Neural progenitor cell (in vitro differentiated cells): ENCODE measurements at regions not wholly inside any gene's neighbourhood (a gene's known extent, or its start where the extent isn't known, plus 50 kb on each side); places are given as distances from the start of the nearest gene placed in this dataset.

ENCODE experiments used
- DNase-seq: peaks from one replicate; pipeline ENCODE4 v3.0.0-alpha.2; 2016; ENCODE audit warnings: low spot score
- H2AFZ ChIP-seq: fragments of 200-600 bp; sonication (generic); replicated peaks from 2 replicates; pipeline ENCODE4 v1.6.1; 2016; ENCODE audit warnings: antibody characterized with exemption
- H3F3A ChIP-seq: fragments of 200-600 bp; sonication (generic); 2 replicates; pipeline ENCODE4 v1.6.1; 2016; ENCODE audit warnings: antibody characterized with exemption, low read depth
- H3K27ac ChIP-seq: fragments of 200-600 bp; sonication (generic); 2 replicates; pipeline ENCODE4 v1.5.1; 2016; ENCODE audit warnings: mild to moderate bottlenecking
- H3K27me3 ChIP-seq: fragments of 200-600 bp; sonication (generic); 2 replicates; pipeline ENCODE4 v1.6.1; 2016; ENCODE audit warnings: mild to moderate bottlenecking, moderate library complexity
- H3K36me3 ChIP-seq: fragments of 200-600 bp; sonication (generic); 2 replicates; pipeline ENCODE4 v1.5.1; 2016
- H3K4me1 ChIP-seq: fragments of 200-600 bp; sonication (generic); 2 replicates; pipeline ENCODE4 v1.6.1; 2016; ENCODE audit warnings: mixed run types
- H3K4me2 ChIP-seq: fragments of 200-600 bp; sonication (generic); 2 replicates; pipeline ENCODE4 v1.6.1; 2016
- H3K4me3 ChIP-seq: fragments of 200-600 bp; sonication (generic); 2 replicates; pipeline ENCODE4 v1.5.1; 2016
- H3K79me2 ChIP-seq: fragments of 200-600 bp; sonication (generic); 2 replicates; pipeline ENCODE4 v1.6.1; 2016; ENCODE audit warnings: low read depth
- H3K9ac ChIP-seq: fragments of 200-600 bp; sonication (generic); 2 replicates; pipeline ENCODE4 v1.6.1; 2016
- H3K9me3 ChIP-seq: fragments of 200-600 bp; sonication (generic); 2 replicates; pipeline ENCODE4 v1.5.1; 2016; ENCODE audit warnings: low read depth
- H4K20me1 ChIP-seq: fragments of 200-600 bp; sonication (generic); 2 replicates; pipeline ENCODE4 v1.6.1; 2016; ENCODE audit warnings: low read depth
- H3K27ac Mint-ChIP-seq: 3 replicates; pipeline ENCODE4 v1.8.0; 2021; ENCODE audit warnings: mixed read lengths
- H3K27me3 Mint-ChIP-seq: 2 replicates; pipeline ENCODE4 v1.8.0; 2022; ENCODE audit warnings: low read depth, mild to moderate bottlenecking, inconsistent platforms, moderate library complexity, mixed read lengths; ENCODE audit not compliant: insufficient read depth
- H3K36me3 Mint-ChIP-seq: 3 replicates; pipeline ENCODE4 v1.8.0; 2021; ENCODE audit warnings: mixed read lengths
- H3K4me1 Mint-ChIP-seq: 3 replicates; pipeline ENCODE4 v1.8.0; 2021; ENCODE audit warnings: mixed read lengths
- H3K4me3 Mint-ChIP-seq: 3 replicates; pipeline ENCODE4 v1.8.0; 2021; ENCODE audit warnings: mild to moderate bottlenecking, moderate library complexity, mixed read lengths
- H3K9me3 Mint-ChIP-seq: 3 replicates; pipeline ENCODE4 v1.8.0; 2020; ENCODE audit warnings: mixed read lengths
- EZH2 ChIP-seq: fragments of 200-600 bp; sonication (generic); IDR thresholded peaks from 2 replicates; pipeline ENCODE4 v1.6.1; 2017; ENCODE audit warnings: antibody characterized with exemption, mild to moderate bottlenecking, moderate library complexity
- EZH2phosphoT487 ChIP-seq: fragments of 200-600 bp; sonication (generic); IDR thresholded peaks from 2 replicates; pipeline ENCODE4 v1.6.1; 2017; ENCODE audit warnings: antibody characterized with exemption
- TF ChIP-seq, protein P1 (sequence below): fragments of 200-600 bp; sonication (generic); IDR thresholded peaks from 2 replicates; pipeline ENCODE4 v1.5.1; 2017; ENCODE audit warnings: antibody characterized with exemption, mild to moderate bottlenecking

DNA sequence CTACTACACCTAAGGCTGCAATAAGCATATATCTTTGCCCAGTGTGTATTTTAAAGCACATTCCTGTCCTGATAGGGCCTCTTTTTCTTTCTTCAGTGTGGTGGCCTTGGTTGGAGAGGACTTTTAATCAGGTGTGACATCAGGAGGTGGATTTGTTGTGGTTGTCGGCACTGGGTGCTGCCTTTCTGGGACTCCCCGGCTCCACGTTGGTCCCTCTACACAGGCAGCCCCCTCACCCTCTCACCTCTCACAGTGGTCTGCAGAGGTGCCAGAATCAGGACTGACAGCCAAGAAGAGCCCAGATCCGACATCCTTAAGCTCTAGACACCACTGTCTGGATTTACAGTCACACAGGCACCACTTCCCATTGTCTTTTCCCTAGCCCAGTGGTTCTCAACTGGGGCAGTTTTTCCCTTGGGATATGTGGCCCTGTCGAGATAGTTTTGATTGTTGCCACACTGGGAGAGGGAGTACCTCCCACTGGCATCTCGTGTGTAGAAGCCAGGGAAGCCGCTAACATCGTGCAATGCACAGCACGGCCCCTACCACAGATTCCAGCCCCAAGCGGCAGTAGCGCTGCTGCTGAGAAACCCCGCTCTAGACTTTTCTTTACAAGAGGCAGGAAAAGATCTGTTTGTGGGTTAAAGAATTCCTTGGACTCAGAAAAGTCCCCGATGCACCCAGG is 314.1 kb downstream of the QKI start:
- H3K27me3 Mint-ChIP-seq, result peaks cover 4% of the 10 kb centered on the region
- peaks cover 39% of the 10 kb centered on the region for H3K4me1 Mint-ChIP-seq
- H3K4me3 Mint-ChIP-seq, result no peak overlapping the region

DNA sequence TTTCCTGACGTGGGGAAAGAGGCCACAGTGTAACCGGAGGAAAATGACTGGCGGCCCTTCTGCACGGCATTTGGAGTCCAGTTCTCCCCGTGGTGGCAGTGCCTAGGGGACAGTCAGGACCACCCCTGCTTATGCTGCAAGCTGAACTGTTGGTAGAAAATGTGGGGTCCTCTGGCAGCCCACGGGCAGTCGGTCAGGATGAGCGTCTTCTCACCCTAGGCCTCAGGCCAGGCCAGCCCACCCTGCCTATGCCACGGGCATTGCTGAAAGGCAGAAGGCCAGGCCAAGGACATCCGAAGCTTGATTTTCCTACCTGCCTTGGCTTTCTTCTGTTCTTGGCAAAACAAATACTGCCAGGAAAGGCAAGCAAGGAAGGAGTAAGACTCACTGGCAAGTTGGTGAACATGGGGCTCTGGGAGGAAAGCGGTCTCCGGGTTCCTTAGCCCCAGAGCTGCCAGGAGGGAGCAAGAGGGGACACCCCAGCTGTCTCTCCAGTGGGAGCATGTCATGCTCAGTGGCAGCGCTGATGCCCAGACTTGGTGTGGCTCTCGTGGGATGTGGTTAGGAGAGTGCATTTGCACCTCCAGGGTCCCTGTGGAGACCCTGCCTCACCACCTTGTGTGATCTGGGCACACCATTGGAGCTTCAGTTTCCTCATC is 311.6 kb downstream of the QKI start:
- Histone ChIP-seq H3K4me1 (no peaks in the 10 kb centered on the region), H3K9ac (no peak overlapping the region), H3K27ac (no peak overlapping the region), H3K9me3 (no peaks in the 10 kb centered on the region), H4K20me1 (no peaks in the 10 kb centered on the region), H3F3A (no peaks in the 10 kb centered on the region), H2AFZ (no peak overlapping the region), H3K36me3 (no peaks in the 10 kb centered on the region), H3K4me2 (no peak overlapping the region), H3K4me3 (no peak overlapping the region), H3K79me2 (no peaks in the 10 kb centered on the region), H3K27me3 (no peaks in the 10 kb centered on the region)
- TF ChIP-seq EZH2, result no peak
- Mint-ChIP-seq H3K36me3 (no peaks in the 10 kb centered on the region), H3K9me3 (no peaks in the 10 kb centered on the region), H3K27ac (no peak overlapping the region), H3K4me3 (no peak overlapping the region), H3K27me3 (peaks cover 7% of the 10 kb centered on the region), H3K4me1 (peaks cover 45% of the 10 kb centered on the region)
- no peak for DNase-seq

More for the DNA sequence above, 314.1 kb downstream of the QKI start:
- H3K36me3 ChIP-seq, result no peaks in the 10 kb centered on the region
- no peaks in the 10 kb centered on the region for H3K4me1 ChIP-seq
- no peak overlapping the region for H2AFZ ChIP-seq
- TF ChIP-seq, protein P1, sequence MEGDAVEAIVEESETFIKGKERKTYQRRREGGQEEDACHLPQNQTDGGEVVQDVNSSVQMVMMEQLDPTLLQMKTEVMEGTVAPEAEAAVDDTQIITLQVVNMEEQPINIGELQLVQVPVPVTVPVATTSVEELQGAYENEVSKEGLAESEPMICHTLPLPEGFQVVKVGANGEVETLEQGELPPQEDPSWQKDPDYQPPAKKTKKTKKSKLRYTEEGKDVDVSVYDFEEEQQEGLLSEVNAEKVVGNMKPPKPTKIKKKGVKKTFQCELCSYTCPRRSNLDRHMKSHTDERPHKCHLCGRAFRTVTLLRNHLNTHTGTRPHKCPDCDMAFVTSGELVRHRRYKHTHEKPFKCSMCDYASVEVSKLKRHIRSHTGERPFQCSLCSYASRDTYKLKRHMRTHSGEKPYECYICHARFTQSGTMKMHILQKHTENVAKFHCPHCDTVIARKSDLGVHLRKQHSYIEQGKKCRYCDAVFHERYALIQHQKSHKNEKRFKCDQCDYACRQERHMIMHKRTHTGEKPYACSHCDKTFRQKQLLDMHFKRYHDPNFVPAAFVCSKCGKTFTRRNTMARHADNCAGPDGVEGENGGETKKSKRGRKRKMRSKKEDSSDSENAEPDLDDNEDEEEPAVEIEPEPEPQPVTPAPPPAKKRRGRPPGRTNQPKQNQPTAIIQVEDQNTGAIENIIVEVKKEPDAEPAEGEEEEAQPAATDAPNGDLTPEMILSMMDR, result no peak
- TF ChIP-seq EZH2, result no peak
- no peak for TF ChIP-seq EZH2phosphoT487
- no peaks in the 10 kb centered on the region for H4K20me1 ChIP-seq
- no peak overlapping the region for H3K4me3 ChIP-seq
- H3K36me3 Mint-ChIP-seq, result no peaks in the 10 kb centered on the region
- no peaks in the 10 kb centered on the region for H3F3A ChIP-seq
- H3K9ac ChIP-seq, result no peak overlapping the region
- H3K9me3 ChIP-seq, result no peaks in the 10 kb centered on the region
- H3K9me3 Mint-ChIP-seq, result no peaks in the 10 kb centered on the region
- H3K79me2 ChIP-seq, result no peaks in the 10 kb centered on the region
- H3K27ac ChIP-seq, result no peak overlapping the region
- H3K4me2 ChIP-seq, result no peak overlapping the region
- no peak overlapping the region for H3K27ac Mint-ChIP-seq
- no peak for DNase-seq
- no peaks in the 10 kb centered on the region for H3K27me3 ChIP-seq

DNA sequence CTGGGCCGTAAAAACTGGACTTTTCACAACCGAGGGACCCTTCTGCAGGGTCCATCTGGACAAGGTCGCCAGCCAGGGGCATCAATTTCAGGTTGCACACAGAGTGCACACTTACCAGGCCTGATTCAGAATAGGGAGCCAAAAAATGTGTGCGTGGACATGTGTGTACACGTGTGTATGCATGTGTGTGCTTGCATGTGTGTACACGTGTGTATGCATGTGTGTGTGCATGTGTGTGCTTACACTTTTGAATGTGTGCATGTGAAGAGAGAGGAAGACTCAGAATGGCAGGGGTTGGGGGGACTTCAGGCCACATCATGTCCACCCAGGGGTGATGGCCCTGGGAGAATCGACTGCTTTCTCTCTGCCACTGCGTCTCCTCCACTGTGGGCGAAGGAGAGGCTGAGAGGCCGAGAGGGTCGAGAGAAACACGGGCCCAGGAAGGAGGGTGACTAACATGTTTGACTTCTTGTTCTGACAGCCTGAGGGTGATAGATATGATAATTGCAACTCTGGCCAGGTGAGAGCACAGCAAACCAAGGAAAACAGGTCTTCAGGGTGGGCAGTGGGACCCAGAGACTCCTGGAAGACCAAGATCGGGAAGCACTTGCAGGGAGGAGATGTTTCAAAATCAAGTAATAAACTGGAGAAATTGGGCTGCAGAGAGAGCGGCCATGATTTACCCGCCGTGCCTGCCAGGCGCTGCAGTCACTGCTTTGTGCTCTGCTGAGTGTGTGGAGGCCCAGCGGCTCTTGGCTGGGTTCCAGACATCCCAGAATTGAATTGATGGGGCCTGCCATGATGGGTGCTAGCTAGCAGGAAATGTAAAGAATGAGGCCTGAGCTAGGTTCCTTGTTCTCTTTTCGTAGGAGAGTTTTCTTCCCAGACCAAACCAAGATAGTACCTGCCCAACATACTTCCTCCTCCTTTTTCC is 310.8 kb downstream of the QKI start:
- peaks cover 37% of the 10 kb centered on the region for H3K4me1 Mint-ChIP-seq

More for the DNA sequence above, 310.8 kb downstream of the QKI start:
- H4K20me1 ChIP-seq, result no peaks in the 10 kb centered on the region
- H3K4me3 Mint-ChIP-seq, result no peak overlapping the region
- no peak overlapping the region for H3K4me2 ChIP-seq
- no peaks in the 10 kb centered on the region for H3K9me3 ChIP-seq
- no peak overlapping the region for H2AFZ ChIP-seq
- H3K36me3 Mint-ChIP-seq, result no peaks in the 10 kb centered on the region
- no peak overlapping the region for H3K27ac ChIP-seq
- no peaks in the 10 kb centered on the region for H3K79me2 ChIP-seq
- H3K4me1 ChIP-seq, result no peaks in the 10 kb centered on the region
- TF ChIP-seq EZH2 (no peak), EZH2phosphoT487 (no peak)
- TF ChIP-seq, protein P1, result no peak
- no peaks in the 10 kb centered on the region for H3K36me3 ChIP-seq
- no peaks in the 10 kb centered on the region for H3F3A ChIP-seq
- no peak overlapping the region for H3K27ac Mint-ChIP-seq
- H3K9ac ChIP-seq, result no peak overlapping the region
- H3K27me3 ChIP-seq, result no peaks in the 10 kb centered on the region
- H3K4me3 ChIP-seq, result no peak overlapping the region
- H3K9me3 Mint-ChIP-seq, result no peaks in the 10 kb centered on the region
- peaks cover 7% of the 10 kb centered on the region for H3K27me3 Mint-ChIP-seq
- DNase-seq, result no peak
